PC-9 (cell line): ENCODE measurements at regions not wholly inside any gene's neighbourhood (a gene's known extent, or its start where the extent isn't known, plus 50 kb on each side); places are given as distances from the start of the nearest gene placed in this dataset.

Experiments
- CTCF ChIP-seq: fragments of 200-600 bp; sonication (generic); conservative IDR thresholded peaks from 2 replicates; pipeline ENCODE4 v1.6.1; 2017; ENCODE audit warnings: mixed run types, antibody characterized with exemption, mild to moderate bottlenecking, moderate library complexity
- EZH2 ChIP-seq: fragments of 200-600 bp; sonication (generic); IDR thresholded peaks from 2 replicates; pipeline ENCODE4 v1.8.0; 2017; ENCODE audit warnings: antibody characterized with exemption, low read depth

GRCh38 chr13:26873386-26873698, 112.8 kb upstream of the GPR12 start:
- TF ChIP-seq CTCF (no peak), EZH2 (no peak)
